AG10803 (cell line): ENCODE measurements at regions not wholly inside any gene's neighbourhood (a gene's known extent, or its start where the extent isn't known, plus 50 kb on each side); places are given as distances from the start of the nearest gene placed in this dataset.

Experiments
- DNase-seq: peaks from one replicate; pipeline ENCODE4 v3.0.0; 2010; ENCODE audit warnings: low read depth
- H3K4me3 ChIP-seq: 2 replicates; pipeline ENCODE4 v1.5.1; 2011; ENCODE audit warnings: mild to moderate bottlenecking, low read length, control low read depth
- TF ChIP-seq, protein P1 (sequence below): conservative IDR thresholded peaks from 2 replicates; pipeline ENCODE4 v1.5.1; 2011; ENCODE audit warnings: mild to moderate bottlenecking, low read length, control low read depth, inconsistent platforms

DNA sequence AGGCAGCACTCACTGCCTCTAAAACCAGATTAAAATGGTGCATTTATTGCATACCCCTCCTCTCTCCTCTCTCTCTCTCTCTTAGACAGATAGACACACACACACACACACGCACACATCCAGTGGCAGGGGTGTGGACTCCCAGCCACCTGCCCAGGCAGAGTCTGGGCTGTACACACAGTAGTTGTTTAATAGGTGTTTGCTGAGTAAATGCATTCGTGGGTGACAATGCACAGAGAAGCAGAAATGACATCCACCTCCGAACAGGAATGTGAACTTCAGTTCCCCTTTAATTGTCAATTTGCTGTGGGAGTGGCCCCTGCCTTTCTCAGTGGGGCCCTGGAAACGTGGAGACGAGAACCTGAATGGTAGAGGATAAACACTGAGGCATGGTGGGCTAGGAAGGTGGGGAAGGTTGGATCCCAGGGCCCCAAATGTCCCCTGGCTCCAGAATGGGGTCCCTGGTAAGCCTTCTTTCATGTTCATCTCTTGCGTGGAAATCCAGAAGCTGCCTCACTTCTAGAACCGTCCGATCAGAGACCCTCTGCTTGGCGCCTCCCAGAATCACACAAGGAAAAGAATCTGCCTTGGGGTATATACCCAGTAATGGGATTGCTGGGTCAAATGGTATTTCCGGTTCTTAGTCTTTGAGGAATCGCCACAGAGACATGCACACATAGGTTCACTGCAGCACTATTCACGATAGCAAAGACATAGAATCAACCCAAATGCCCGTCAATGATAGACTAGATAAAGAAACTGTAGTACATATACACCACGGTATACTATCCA, 58.5 kb upstream of the ECHDC3 start:
- TF ChIP-seq, protein P1, sequence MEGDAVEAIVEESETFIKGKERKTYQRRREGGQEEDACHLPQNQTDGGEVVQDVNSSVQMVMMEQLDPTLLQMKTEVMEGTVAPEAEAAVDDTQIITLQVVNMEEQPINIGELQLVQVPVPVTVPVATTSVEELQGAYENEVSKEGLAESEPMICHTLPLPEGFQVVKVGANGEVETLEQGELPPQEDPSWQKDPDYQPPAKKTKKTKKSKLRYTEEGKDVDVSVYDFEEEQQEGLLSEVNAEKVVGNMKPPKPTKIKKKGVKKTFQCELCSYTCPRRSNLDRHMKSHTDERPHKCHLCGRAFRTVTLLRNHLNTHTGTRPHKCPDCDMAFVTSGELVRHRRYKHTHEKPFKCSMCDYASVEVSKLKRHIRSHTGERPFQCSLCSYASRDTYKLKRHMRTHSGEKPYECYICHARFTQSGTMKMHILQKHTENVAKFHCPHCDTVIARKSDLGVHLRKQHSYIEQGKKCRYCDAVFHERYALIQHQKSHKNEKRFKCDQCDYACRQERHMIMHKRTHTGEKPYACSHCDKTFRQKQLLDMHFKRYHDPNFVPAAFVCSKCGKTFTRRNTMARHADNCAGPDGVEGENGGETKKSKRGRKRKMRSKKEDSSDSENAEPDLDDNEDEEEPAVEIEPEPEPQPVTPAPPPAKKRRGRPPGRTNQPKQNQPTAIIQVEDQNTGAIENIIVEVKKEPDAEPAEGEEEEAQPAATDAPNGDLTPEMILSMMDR, result no peak
- no peak for DNase-seq
- no peak overlapping the region for H3K4me3 ChIP-seq

DNA sequence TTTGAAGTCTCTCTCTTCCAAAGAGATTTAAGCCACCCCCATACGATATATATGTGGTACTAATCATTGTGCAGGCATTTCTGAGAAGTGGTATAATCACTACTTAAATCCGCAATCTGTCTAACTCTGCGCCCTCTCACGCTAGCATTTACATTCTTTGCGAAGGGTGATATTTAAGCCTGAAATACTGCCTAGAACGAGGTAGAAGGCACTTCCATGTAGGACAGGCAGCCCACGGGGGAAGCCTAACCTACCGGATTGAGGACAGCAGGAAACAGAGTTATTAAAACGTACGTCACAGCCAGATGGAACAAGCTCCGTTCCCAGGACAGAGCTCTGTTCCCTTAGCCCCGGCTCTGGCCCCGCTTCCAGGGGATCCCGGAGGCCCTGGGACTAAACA, 59.3 kb upstream of the ECHDC3 start:
- H3K4me3 ChIP-seq, result no peak overlapping the region
- DNase-seq, result no peak
- TF ChIP-seq, protein P1, result no peak

DNA sequence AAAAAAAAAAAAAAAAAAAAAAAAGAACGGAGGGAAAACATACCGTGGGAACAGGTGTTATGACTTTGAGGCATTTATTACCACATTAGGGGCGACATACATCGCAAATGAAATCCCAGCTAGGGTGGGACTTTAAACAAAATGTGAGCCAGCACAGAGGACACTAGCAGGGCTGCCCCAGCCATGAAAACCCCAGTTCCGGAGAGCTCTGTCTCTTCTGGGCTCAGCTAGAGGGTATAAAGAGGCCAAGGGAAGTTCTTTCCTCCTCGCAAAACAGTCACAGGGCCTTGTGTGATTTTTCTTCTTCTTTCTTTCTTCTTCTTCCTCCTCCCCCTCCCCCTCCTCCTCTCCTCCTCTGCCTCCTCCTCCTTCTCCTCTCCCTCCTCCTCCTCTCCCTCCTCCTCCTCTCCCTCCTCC, 59.9 kb upstream of the ECHDC3 start:
- DNase-seq, result no peak
- no peak overlapping the region for H3K4me3 ChIP-seq
- TF ChIP-seq, protein P1, result no peak

DNA sequence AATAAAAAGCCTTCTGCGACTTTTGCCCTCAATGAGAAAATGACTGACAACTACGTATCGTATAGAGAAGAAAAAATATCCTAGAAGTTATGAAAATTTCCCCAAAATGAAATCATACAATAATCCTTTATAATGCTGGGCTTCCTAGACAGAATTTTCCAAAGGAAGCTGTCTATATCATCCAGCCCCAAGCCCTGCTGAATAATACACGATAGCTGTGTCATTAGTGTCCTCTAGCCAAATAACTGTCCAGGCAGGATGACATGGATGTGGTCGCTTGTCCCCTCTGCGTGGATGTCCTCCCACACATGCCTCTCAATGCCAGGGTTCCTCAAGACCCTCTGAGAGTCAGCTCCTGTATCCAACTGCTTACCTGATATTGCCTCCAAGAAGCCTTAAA, 61.7 kb upstream of the ECHDC3 start:
- TF ChIP-seq, protein P1, result no peak
- no peak for DNase-seq

DNA sequence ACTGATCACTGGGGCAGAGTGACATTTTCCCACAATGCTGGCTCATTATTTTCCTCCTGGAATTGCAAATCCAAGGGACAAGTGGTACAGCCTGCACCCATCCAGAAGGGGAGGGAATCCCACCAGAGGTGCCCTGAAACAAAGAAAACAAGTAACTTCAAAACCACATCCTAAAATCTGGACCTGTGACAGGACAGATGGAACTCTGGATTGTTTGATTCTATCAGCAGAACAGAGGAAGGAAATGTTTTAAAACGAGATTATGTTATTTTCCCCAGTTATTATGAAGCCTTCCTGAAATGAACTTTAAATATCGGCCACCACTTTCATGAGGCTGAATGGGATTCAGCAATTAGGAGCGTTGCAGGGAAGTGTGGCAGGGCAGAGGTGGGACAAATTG, 62.2 kb upstream of the ECHDC3 start:
- no peak for DNase-seq
- TF ChIP-seq, protein P1, result no peak
- H3K4me3 ChIP-seq, result no peak overlapping the region

More for the DNA sequence above, 61.7 kb upstream of the ECHDC3 start:
- H3K4me3 ChIP-seq, result no peak overlapping the region

DNA sequence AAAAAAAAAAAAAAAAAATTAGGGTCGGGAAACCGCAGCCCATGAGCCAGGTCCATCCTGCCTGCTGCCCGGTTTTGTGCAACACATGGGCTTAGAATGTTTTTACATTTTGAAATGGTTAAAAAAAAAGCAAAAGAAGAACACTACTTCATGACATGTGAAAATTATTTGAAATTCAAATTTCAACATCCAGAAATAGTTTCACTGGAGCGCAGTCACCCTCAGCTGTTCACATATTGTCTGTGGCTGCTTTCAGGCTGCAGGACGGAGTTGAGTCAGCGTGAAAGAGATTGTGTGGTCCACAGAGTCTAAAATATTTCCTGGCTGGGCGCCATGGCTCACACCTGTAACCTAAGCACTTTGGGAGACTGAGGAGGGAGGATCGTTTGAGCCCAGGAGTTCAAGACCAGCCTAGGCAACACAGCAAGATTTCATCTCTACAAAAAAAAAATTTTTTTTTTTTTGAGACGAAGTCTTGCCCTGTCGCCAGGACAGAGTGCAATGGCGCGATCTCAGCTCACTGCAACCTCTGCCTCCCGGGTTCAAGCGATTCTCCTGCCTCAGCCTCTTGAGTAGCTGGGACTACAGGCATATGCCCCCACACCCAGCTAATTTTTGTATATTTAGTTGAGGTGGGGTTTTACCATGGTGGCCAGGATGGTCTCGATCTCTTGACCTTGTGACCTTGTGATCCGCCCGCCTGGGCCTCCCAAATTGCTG, 63.9 kb upstream of the ECHDC3 start:
- no peak overlapping the region for H3K4me3 ChIP-seq
- peak; percentile 86 for DNase-seq
- TF ChIP-seq, protein P1, result no peak

DNA sequence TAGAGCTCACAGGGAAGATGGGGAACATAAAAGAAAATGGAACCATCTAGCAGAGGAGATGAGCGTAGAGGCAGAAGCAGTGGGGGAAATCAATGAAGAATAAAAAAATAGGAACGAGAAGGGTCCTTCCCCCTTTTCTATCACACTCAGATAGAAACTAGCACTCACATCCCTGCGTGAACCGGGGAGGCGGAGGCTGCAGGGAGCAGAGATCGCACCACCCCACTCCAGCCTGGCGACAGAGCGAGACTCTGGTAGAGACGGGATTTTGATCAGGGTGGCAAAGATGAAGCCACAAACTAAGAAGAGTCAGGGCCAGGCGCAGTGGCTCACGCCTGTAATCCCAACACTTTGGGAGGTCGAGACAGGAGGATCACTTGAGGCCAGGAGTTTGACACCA, 64.7 kb upstream of the ECHDC3 start:
- TF ChIP-seq, protein P1, result no peak
- DNase-seq, result no peak
- H3K4me3 ChIP-seq, result no peak overlapping the region
